ENCODE measurements at regions not wholly inside any gene's neighbourhood (a gene's known extent, or its start where the extent isn't known, plus 50 kb on each side); places are given as distances from the start of the nearest gene placed in this dataset.

- ATAC-seq: no peak
Observed at GRCh38 chr7:26593896-26594295, 270.5 kb downstream of the SKAP2 start.

More at GRCh38 chr7:26593896-26594295, 270.5 kb downstream of the SKAP2 start:
- Histone ChIP-seq H2AFZ (ENCODE audit: low read depth, low read length, poor library complexity, severe bottlenecking) (no peak overlapping the region), H3K9me2 (ENCODE audit: insufficient read depth) (no peaks in the 10 kb centered on the region), H3K36me3 (ENCODE audit: control insufficient read depth in 1 of 2, insufficient read depth in 2 of 2, low read length in 2 of 2) (no peaks in the 10 kb centered on the region), H3K79me2 (ENCODE audit: insufficient read depth, low read length) (no peaks in the 10 kb centered on the region), H3K4me2 (ENCODE audit: low read length) (no peak overlapping the region), H3K27ac (ENCODE audit: low read depth, low read length) (no peak overlapping the region), H4K20me1 (ENCODE audit: insufficient read depth) (no peaks in the 10 kb centered on the region), H3K4me1 (ENCODE audit: control insufficient read depth in 1 of 2, insufficient read depth in 2 of 2, low read length in 2 of 2) (no peaks in the 10 kb centered on the region), H3K27me3 (ENCODE audit: insufficient read depth, low read length) (peaks cover 25% of the 10 kb centered on the region; the same call in 1 of the 2 replicates), H3K9me3 (ENCODE audit: control insufficient read depth in 1 of 2, insufficient read depth in 1 of 2, low read depth in 1 of 2, low read length in 2 of 2) (no peaks in the 10 kb centered on the region), H3K9ac (ENCODE audit: low read length) (no peak overlapping the region), H3K4me3 (replicated peaks in 1 of 2; ENCODE audit: low read depth in 1 of 2, low read length in 2 of 2) (no peak overlapping the region)
- BruUV-seq (replicated peaks): no TSS peak
- no peak for TF ChIP-seq SRF (IDR thresholded peaks at IDR 0.05; ENCODE audit: low read depth)
- no peak for TF ChIP-seq RAD21 (IDR thresholded peaks at IDR 0.05; ENCODE audit: low read depth)
- TF ChIP-seq EGR1 (IDR thresholded peaks at IDR 0.05; ENCODE audit: low read depth): no peak
- TF ChIP-seq YY1 (IDR thresholded peaks at IDR 0.05; ENCODE audit: extremely low read depth, insufficient replicate concordance, low read depth, low read length): no peak
- TF ChIP-seq POLR2AphosphoS5 (IDR thresholded peaks at IDR 0.05; ENCODE audit: low read depth, low read length): no peak
- TF ChIP-seq EZH2 (IDR thresholded peaks at IDR 0.05): no peak
- no peak for TF ChIP-seq JUND (IDR thresholded peaks at IDR 0.05)
- no peak for TF ChIP-seq EZH2phosphoT487 (IDR thresholded peaks at IDR 0.05; ENCODE audit: borderline replicate concordance)
- TF ChIP-seq, protein P1, sequence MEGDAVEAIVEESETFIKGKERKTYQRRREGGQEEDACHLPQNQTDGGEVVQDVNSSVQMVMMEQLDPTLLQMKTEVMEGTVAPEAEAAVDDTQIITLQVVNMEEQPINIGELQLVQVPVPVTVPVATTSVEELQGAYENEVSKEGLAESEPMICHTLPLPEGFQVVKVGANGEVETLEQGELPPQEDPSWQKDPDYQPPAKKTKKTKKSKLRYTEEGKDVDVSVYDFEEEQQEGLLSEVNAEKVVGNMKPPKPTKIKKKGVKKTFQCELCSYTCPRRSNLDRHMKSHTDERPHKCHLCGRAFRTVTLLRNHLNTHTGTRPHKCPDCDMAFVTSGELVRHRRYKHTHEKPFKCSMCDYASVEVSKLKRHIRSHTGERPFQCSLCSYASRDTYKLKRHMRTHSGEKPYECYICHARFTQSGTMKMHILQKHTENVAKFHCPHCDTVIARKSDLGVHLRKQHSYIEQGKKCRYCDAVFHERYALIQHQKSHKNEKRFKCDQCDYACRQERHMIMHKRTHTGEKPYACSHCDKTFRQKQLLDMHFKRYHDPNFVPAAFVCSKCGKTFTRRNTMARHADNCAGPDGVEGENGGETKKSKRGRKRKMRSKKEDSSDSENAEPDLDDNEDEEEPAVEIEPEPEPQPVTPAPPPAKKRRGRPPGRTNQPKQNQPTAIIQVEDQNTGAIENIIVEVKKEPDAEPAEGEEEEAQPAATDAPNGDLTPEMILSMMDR (IDR thresholded peaks at IDR 0.05 in 2 of 3, conservative IDR thresholded peaks at IDR 0.05 in 1 of 3; ENCODE audit: borderline replicate concordance in 1 of 3, insufficient read depth in 1 of 3, low read depth in 2 of 3, low read length in 2 of 3): no peak
- TF ChIP-seq ZFX (IDR thresholded peaks at IDR 0.05): no peak
- TF ChIP-seq, protein P2, sequence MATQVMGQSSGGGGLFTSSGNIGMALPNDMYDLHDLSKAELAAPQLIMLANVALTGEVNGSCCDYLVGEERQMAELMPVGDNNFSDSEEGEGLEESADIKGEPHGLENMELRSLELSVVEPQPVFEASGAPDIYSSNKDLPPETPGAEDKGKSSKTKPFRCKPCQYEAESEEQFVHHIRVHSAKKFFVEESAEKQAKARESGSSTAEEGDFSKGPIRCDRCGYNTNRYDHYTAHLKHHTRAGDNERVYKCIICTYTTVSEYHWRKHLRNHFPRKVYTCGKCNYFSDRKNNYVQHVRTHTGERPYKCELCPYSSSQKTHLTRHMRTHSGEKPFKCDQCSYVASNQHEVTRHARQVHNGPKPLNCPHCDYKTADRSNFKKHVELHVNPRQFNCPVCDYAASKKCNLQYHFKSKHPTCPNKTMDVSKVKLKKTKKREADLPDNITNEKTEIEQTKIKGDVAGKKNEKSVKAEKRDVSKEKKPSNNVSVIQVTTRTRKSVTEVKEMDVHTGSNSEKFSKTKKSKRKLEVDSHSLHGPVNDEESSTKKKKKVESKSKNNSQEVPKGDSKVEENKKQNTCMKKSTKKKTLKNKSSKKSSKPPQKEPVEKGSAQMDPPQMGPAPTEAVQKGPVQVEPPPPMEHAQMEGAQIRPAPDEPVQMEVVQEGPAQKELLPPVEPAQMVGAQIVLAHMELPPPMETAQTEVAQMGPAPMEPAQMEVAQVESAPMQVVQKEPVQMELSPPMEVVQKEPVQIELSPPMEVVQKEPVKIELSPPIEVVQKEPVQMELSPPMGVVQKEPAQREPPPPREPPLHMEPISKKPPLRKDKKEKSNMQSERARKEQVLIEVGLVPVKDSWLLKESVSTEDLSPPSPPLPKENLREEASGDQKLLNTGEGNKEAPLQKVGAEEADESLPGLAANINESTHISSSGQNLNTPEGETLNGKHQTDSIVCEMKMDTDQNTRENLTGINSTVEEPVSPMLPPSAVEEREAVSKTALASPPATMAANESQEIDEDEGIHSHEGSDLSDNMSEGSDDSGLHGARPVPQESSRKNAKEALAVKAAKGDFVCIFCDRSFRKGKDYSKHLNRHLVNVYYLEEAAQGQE (IDR thresholded peaks at IDR 0.05; ENCODE audit: low read depth): no peak
- no peak for TF ChIP-seq FOSL1 (IDR thresholded peaks at IDR 0.05; ENCODE audit: low read depth)
- TF ChIP-seq, protein P3, sequence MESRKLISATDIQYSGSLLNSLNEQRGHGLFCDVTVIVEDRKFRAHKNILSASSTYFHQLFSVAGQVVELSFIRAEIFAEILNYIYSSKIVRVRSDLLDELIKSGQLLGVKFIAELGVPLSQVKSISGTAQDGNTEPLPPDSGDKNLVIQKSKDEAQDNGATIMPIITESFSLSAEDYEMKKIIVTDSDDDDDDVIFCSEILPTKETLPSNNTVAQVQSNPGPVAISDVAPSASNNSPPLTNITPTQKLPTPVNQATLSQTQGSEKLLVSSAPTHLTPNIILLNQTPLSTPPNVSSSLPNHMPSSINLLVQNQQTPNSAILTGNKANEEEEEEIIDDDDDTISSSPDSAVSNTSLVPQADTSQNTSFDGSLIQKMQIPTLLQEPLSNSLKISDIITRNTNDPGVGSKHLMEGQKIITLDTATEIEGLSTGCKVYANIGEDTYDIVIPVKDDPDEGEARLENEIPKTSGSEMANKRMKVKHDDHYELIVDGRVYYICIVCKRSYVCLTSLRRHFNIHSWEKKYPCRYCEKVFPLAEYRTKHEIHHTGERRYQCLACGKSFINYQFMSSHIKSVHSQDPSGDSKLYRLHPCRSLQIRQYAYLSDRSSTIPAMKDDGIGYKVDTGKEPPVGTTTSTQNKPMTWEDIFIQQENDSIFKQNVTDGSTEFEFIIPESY (IDR thresholded peaks at IDR 0.05; ENCODE audit: extremely low read depth, insufficient replicate concordance, low read length): no peak
- no peak for TF ChIP-seq TCF7L2 (IDR thresholded peaks at IDR 0.05; ENCODE audit: borderline replicate concordance, extremely low read depth, insufficient read depth, insufficient read length)
- no peak for TF ChIP-seq MAX (IDR thresholded peaks at IDR 0.05)
- no peak for TF ChIP-seq CBX3 (IDR thresholded peaks at IDR 0.05; ENCODE audit: low read depth)
- TF ChIP-seq ATF3 (IDR thresholded peaks at IDR 0.05): no peak
- no peak for TF ChIP-seq ZNF274 (IDR thresholded peaks at IDR 0.05; ENCODE audit: low read depth, low read length)
- TF ChIP-seq SP1 (IDR thresholded peaks at IDR 0.05; ENCODE audit: low read depth): no peak
- TF ChIP-seq POLR2A (IDR thresholded peaks at IDR 0.05; ENCODE audit: borderline replicate concordance, extremely low read depth, insufficient read depth, insufficient read length): no peak
- CTCF ChIA-PET: no interaction called here
- RAD21 ChIA-PET (ENCODE audit: low non-redundant PET in 1 of 2, low total read pairs in 2 of 2, uncharacterized antibody in 2 of 2, unreplicated experiment in 2 of 2): no interaction called here
- intact Hi-C loops (cut with micrococcal nuclease): no loop called here
- no peak for DNase-seq (ENCODE audit: low read depth, low spot score)
- POLR2A ChIA-PET: no interaction called here
